ENCODE measurements at regions not wholly inside any gene's neighbourhood (a gene's known extent, or its start where the extent isn't known, plus 50 kb on each side); places are given as distances from the start of the nearest gene placed in this dataset.
"Not testable (repeated sequence)": the region's sequence is repeated elsewhere in the genome, so short reads cannot be mapped to it uniquely, and the experiment has no call there.

DNA sequence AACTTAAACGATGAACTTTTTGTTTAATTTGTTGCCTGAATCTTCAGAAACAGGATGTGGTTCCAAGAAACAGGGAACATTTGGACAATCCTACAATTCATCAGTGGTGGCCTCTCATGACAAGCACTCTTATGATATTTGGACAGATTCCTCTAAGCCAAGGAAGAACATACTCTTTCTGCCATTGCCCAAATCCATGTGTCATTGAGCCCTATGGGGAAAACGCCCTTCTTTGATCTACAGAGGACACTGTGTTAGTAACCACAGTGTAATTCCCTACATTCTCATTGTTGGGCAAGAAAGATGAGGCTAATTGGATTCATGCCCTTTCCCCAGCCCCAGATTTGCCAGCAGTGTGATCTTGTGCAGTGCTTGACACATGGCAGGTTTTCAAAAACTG lies 167.7 kb upstream of the PTCH1 start:
- no peak overlapping the region for H2AFZ ChIP-seq (ENCODE audit: low read depth, low read length)
- no peak for TF ChIP-seq NR2C1 (IDR thresholded peaks at IDR 0.05)
- TF ChIP-seq NR2C1 (tag; IDR thresholded peaks at IDR 0.05): no peak
- TF ChIP-seq ESRRA (IDR thresholded peaks at IDR 0.05; ENCODE audit: borderline replicate concordance, low read depth): no peak
- TF ChIP-seq BRD9 (IDR thresholded peaks at IDR 0.05; ENCODE audit: low read depth, partially characterized antibody): no peak
- TF ChIP-seq, protein P1, sequence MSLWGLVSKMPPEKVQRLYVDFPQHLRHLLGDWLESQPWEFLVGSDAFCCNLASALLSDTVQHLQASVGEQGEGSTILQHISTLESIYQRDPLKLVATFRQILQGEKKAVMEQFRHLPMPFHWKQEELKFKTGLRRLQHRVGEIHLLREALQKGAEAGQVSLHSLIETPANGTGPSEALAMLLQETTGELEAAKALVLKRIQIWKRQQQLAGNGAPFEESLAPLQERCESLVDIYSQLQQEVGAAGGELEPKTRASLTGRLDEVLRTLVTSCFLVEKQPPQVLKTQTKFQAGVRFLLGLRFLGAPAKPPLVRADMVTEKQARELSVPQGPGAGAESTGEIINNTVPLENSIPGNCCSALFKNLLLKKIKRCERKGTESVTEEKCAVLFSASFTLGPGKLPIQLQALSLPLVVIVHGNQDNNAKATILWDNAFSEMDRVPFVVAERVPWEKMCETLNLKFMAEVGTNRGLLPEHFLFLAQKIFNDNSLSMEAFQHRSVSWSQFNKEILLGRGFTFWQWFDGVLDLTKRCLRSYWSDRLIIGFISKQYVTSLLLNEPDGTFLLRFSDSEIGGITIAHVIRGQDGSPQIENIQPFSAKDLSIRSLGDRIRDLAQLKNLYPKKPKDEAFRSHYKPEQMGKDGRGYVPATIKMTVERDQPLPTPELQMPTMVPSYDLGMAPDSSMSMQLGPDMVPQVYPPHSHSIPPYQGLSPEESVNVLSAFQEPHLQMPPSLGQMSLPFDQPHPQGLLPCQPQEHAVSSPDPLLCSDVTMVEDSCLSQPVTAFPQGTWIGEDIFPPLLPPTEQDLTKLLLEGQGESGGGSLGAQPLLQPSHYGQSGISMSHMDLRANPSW (CRISPR knock-in tag; IDR thresholded peaks at IDR 0.05): no peak
- TF ChIP-seq, protein P2, sequence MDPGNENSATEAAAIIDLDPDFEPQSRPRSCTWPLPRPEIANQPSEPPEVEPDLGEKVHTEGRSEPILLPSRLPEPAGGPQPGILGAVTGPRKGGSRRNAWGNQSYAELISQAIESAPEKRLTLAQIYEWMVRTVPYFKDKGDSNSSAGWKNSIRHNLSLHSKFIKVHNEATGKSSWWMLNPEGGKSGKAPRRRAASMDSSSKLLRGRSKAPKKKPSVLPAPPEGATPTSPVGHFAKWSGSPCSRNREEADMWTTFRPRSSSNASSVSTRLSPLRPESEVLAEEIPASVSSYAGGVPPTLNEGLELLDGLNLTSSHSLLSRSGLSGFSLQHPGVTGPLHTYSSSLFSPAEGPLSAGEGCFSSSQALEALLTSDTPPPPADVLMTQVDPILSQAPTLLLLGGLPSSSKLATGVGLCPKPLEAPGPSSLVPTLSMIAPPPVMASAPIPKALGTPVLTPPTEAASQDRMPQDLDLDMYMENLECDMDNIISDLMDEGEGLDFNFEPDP (CRISPR knock-in tag; IDR thresholded peaks at IDR 0.05): no peak
- TF ChIP-seq ZZZ3 (IDR thresholded peaks at IDR 0.05): no peak
- TF ChIP-seq ZFP30 (CRISPR knock-in tag; IDR thresholded peaks at IDR 0.05; ENCODE audit: borderline replicate concordance): no peak
- TF ChIP-seq EP400 (IDR thresholded peaks at IDR 0.05): no peak
- TF ChIP-seq L3MBTL2 (IDR thresholded peaks at IDR 0.05): no peak
- TF ChIP-seq, protein P3, sequence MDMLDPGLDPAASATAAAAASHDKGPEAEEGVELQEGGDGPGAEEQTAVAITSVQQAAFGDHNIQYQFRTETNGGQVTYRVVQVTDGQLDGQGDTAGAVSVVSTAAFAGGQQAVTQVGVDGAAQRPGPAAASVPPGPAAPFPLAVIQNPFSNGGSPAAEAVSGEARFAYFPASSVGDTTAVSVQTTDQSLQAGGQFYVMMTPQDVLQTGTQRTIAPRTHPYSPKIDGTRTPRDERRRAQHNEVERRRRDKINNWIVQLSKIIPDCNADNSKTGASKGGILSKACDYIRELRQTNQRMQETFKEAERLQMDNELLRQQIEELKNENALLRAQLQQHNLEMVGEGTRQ (CRISPR knock-in tag; IDR thresholded peaks at IDR 0.05): no peak
- no peak for TF ChIP-seq BHLHE40 (IDR thresholded peaks at IDR 0.05; ENCODE audit: low read length)
- no peak for TF ChIP-seq TCF3 (CRISPR knock-in tag; IDR thresholded peaks at IDR 0.05)
- no peak for TF ChIP-seq ZNF232 (CRISPR knock-in tag; IDR thresholded peaks at IDR 0.05)
- H3K79me2 ChIP-seq (ENCODE audit: control insufficient read depth, insufficient read depth, low read length): no peaks in the 10 kb centered on the region
- no peaks in the 10 kb centered on the region for H3K9me3 ChIP-seq (replicated peaks; ENCODE audit: control insufficient read depth, insufficient read depth, low read depth, low read length)
- no peaks in the 10 kb centered on the region for H3K36me3 ChIP-seq (ENCODE audit: control insufficient read depth, insufficient read depth, low read length)
- no TSS peak for BruUV-seq (replicated peaks)
- intact Hi-C loops (cut with micrococcal nuclease) (no loop called here), in situ Hi-C loops (cut with MboI) (no loop called here)
- no peak overlapping the region for H3K4me3 ChIP-seq
- FAIRE-seq (no peak), ATAC-seq (no peak), DNase-seq (ENCODE audit: extremely low read depth in 1 of 4, low spot score in 3 of 4) (no peak)
- no peaks in the 10 kb centered on the region for H4K20me1 ChIP-seq (replicated peaks; ENCODE audit: control insufficient read depth, insufficient read depth, low read length)
- no peaks in the 10 kb centered on the region for H3K9me1 ChIP-seq (ENCODE audit: control insufficient read depth, insufficient read depth, low read length)
- ChIA-PET POLR2A (no interaction called here), CTCF (ENCODE audit: low intra/inter-chr PET ratio) (no interaction called here)
- no peak overlapping the region for H3K4me2 ChIP-seq (ENCODE audit: insufficient read depth, low read length)
- WGBS (ENCODE audit: insufficient coverage, low coverage, missing lambda C conversion rate): 0% methylated on average over 2 of the region's 2 CpGs
- H3K9ac ChIP-seq (ENCODE audit: insufficient read depth in 1 of 2, low read depth in 2 of 2, low read length in 2 of 2): no peak overlapping the region
- H3K27me3 ChIP-seq (ENCODE audit: control insufficient read depth in 2 of 2, insufficient read depth in 2 of 2, low read length in 2 of 2): peaks cover 3 to 6% of the 10 kb centered on the region in 2 experiments; a peak in 2 of 5 replicates
- no peak overlapping the region for H3K27ac ChIP-seq (ENCODE audit: extremely low read depth, low read depth, low read length)
- no peaks in the 10 kb centered on the region for H3K4me1 ChIP-seq (replicated peaks in 1 of 2; ENCODE audit: control insufficient read depth in 2 of 2, insufficient read depth in 2 of 2, low read length in 2 of 2)

DNA sequence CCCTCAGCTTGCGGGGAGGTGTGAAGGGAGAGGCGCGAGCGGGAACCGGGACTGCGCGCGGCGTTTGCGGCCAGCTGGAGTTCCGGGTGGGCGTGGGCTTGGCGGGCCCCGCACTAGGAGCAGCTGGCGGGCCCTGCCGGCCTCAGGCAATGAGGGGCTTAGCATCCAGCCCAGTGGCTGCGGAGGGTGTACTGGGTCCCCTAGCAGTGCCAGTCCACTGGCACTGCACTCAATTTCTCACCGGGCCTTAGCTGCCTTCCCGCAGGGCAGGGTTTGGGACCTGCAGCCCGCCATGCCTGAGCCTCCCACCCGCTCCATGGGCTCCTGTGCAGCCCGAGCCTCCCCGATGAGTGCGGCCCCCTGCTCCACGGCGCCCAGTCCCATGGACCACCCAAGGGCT lies 163.5 kb upstream of the PTCH1 start:
- H2AFZ ChIP-seq (ENCODE audit: low read depth, low read length); DNase-seq (ENCODE audit: extremely low read depth in 1 of 4, low spot score in 3 of 4); H3K9me1 ChIP-seq (ENCODE audit: control insufficient read depth, insufficient read depth, low read length); CTCF ChIA-PET (ENCODE audit: low intra/inter-chr PET ratio); ATAC-seq; POLR2A ChIA-PET; H3K4me2 ChIP-seq (ENCODE audit: insufficient read depth, low read length); BruUV-seq (replicated peaks); H3K4me3 ChIP-seq; H3K9ac ChIP-seq (ENCODE audit: insufficient read depth in 1 of 2, low read depth in 2 of 2, low read length in 2 of 2); intact Hi-C loops (cut with micrococcal nuclease); FAIRE-seq; H3K27ac ChIP-seq (ENCODE audit: extremely low read depth, low read depth, low read length); H3K9me3 ChIP-seq (replicated peaks; ENCODE audit: control insufficient read depth, insufficient read depth, low read depth, low read length); in situ Hi-C loops (cut with MboI); H3K79me2 ChIP-seq (ENCODE audit: control insufficient read depth, insufficient read depth, low read length); H4K20me1 ChIP-seq (replicated peaks; ENCODE audit: control insufficient read depth, insufficient read depth, low read length); H3K27me3 ChIP-seq (ENCODE audit: control insufficient read depth in 2 of 2, insufficient read depth in 2 of 2, low read length in 2 of 2); H3K4me1 ChIP-seq (replicated peaks in 1 of 2; ENCODE audit: control insufficient read depth in 2 of 2, insufficient read depth in 2 of 2, low read length in 2 of 2); H3K36me3 ChIP-seq (ENCODE audit: control insufficient read depth, insufficient read depth, low read length): not testable (repeated sequence)
- 23% methylated on average over 10 of the region's 26 CpGs for WGBS (ENCODE audit: insufficient coverage, low coverage, missing lambda C conversion rate)

Measured in K562 (cell line).